H1 (cell line): ENCODE measurements at regions not wholly inside any gene's neighbourhood (a gene's known extent, or its start where the extent isn't known, plus 50 kb on each side); places are given as distances from the start of the nearest gene placed in this dataset.

Experiments used
- EZH2 ChIP-seq: fragments of 200-600 bp; sonication (generic); IDR thresholded peaks from 2 replicates; pipeline ENCODE4 v1.7.1; 2012; ENCODE audit warnings: low read depth, mild to moderate bottlenecking, moderate library complexity, low read length, inconsistent platforms; ENCODE audit not compliant: severe bottlenecking
- POLR2A ChIP-seq, 2 experiments: IDR thresholded peaks; 1 replicate in 1 of 2; 2 replicates in 1 of 2; pipeline ENCODE4 v1.6.1; 2011; ENCODE audit warnings: low read depth in 2 of 2, low read length in 2 of 2, mild to moderate bottlenecking in 2 of 2; ENCODE audit errors: control extremely low read depth in 1 of 2
- SUZ12 ChIP-seq: fragments of 200-600 bp; sonication (generic); IDR thresholded peaks from 2 replicates; pipeline ENCODE4 v1.6.1; 2012; ENCODE audit warnings: mild to moderate bottlenecking, inconsistent platforms, low read length, moderate library complexity, mixed read lengths
- ZNF274 ChIP-seq: IDR thresholded peaks from 2 replicates; pipeline ENCODE4 v1.7.0; 2012; ENCODE audit warnings: low read length, borderline replicate concordance; ENCODE audit errors: extremely low read depth
- TF ChIP-seq, protein P1 (sequence below), 3 experiments: IDR thresholded peaks; 1 replicate in 2 of 3; 2 replicates in 1 of 3; pipeline versions ENCODE4 v1.5.1 to v1.6.1; 2011; ENCODE audit warnings: low read length in 3 of 3, mild to moderate bottlenecking in 3 of 3, inconsistent platforms in 2 of 3, low read depth in 1 of 3, moderate library complexity in 1 of 3; ENCODE audit not compliant: insufficient read depth in 1 of 3; ENCODE audit errors: control extremely low read depth in 1 of 3

DNA sequence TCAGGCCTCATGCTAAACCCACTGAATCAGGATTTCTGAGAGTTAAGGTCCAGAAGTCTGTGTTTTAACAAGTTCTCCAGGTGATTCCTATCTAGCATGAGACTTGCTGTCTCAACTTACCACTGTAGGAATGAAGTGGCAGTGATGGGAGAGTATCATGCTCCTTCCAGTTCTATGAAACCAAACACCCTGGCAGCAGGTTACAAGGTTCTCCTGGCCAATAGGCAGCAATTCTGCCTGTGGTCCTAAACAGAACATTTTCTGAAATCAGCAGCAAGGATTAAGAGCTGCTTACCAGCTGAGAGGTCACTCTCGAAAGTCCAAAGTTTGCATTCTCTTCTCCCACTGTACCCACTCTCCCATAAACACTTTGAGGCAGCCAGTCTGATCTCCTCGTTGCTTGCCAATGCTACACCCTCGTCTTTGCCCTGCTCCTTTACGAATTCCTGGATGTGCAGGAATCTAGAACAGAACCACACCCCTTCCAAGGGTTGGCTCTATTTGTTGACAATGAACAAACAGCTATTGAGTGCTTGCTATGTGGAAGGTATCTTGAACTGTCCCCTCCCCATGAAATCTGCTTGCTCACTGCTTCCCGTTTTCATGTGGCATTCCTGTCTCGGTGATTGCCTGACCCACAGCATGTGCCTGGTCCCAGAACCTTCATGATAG lies 100.5 kb downstream of the TMEM174 start:
- no peak for TF ChIP-seq SUZ12
- TF ChIP-seq, protein P1, sequence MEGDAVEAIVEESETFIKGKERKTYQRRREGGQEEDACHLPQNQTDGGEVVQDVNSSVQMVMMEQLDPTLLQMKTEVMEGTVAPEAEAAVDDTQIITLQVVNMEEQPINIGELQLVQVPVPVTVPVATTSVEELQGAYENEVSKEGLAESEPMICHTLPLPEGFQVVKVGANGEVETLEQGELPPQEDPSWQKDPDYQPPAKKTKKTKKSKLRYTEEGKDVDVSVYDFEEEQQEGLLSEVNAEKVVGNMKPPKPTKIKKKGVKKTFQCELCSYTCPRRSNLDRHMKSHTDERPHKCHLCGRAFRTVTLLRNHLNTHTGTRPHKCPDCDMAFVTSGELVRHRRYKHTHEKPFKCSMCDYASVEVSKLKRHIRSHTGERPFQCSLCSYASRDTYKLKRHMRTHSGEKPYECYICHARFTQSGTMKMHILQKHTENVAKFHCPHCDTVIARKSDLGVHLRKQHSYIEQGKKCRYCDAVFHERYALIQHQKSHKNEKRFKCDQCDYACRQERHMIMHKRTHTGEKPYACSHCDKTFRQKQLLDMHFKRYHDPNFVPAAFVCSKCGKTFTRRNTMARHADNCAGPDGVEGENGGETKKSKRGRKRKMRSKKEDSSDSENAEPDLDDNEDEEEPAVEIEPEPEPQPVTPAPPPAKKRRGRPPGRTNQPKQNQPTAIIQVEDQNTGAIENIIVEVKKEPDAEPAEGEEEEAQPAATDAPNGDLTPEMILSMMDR (IDR thresholded peaks at IDR 0.05; ENCODE audit: control extremely low read depth in 1 of 3, insufficient read depth in 1 of 3, low read depth in 1 of 3, low read length in 3 of 3), result no peak
- TF ChIP-seq EZH2, result no peak
- no peak for TF ChIP-seq ZNF274
- TF ChIP-seq POLR2A (IDR thresholded peaks at IDR 0.05; ENCODE audit: control extremely low read depth in 1 of 2, low read depth in 2 of 2, low read length in 2 of 2), result no peak
